Hematopoietic multipotent progenitor cell treated with erythropoietin and hydrocortisone succinate and interleukin-3 and kit ligand, for 17 days (in vitro differentiated cells): ENCODE measurements at regions not wholly inside any gene's neighbourhood (a gene's known extent, or its start where the extent isn't known, plus 50 kb on each side); places are given as distances from the start of the nearest gene placed in this dataset.

Source experiments
- DNase-seq: peaks from one replicate; pipeline ENCODE4 v3.0.0-alpha.2; 2015; ENCODE audit warnings: low spot score

DNA sequence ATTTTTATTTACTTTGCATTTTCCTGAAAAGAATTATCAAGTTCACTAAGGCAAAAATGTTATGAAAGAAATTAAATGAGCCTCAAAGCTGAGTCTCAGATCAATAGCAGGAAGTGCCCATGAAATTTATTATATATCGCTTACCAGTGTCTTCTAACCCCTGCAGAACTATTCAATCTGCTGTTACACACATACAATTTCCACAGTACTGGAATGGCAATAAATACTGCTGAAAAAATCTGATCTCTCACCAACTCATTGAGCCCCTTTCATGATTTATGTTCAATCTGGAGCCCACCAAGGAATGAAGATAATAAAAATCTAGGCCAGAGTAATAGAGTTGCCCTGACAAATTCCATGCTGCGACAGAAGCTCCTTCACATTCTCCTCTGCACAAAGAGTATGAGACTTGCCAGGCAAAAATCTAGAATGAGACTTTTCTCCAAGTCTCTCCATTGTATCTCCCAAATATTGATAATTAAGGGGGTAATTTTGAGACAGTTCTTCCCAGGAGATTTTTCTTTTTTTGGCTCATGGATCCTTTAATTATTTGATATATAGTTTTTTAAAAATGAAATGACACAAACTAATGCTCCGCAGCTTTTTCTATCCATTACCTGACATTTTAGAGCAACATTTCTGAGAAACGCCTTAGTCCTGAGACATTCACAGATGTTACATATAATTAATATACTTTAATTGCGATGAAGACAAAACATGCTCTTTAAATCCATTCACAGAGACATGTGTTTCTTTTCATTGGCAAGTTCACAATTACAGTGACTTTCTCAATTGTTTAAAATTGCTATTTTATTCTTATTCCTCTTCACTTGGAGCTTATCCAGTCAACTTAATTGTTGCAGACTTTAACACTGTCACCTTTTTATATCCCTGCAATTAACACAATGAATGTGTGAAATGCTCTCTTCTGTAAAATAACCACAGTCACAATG, 1020.4 kb downstream of the CBLN2 start:
- DNase-seq: no peak

DNA sequence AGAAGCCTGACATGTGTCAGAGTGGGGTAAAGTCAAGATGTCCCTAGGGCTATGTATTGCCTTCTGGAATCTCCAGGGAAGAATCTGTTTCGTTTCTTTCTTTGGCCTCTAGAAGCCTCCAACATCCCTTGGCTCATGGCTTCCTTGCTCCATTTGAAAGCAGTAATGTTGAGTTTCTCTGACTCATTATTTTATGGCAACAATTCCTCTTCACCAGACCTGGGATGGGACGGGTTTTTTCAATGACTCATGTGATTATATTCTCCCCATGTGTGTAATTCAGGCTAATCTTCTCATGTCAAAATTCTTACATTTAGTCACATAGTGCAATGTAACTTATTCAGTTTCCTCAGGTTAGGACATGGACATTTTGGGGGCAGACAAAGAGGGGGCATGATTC, 1038.6 kb downstream of the CBLN2 start:
- no peak for DNase-seq

GRCh38 chr18:71503222-71503621, 1040.9 kb downstream of the CBLN2 start:
- no peak for DNase-seq

DNA sequence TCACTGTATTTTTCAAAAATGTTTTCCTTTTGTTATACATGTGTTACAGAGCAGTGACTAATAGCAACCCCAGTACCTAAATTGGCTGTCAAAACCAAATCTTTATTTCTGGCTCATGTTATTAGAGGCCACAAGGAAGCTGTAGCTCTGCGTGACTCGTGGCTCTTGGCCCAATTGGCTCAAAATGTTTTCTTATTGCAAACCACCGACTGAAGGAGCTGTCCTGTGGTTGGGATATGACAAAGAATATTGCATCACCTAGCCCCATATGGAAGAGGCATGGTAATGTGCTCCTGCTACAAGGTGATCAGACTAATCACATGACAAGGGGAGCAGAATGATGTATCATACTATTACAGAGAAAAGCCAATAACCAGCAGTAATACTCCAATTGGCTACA, 1058.5 kb downstream of the CBLN2 start:
- DNase-seq: no peak

GRCh38 chr18:71471963-71472725, 1072.0 kb downstream of the CBLN2 start:
- DNase-seq: no peak

DNA sequence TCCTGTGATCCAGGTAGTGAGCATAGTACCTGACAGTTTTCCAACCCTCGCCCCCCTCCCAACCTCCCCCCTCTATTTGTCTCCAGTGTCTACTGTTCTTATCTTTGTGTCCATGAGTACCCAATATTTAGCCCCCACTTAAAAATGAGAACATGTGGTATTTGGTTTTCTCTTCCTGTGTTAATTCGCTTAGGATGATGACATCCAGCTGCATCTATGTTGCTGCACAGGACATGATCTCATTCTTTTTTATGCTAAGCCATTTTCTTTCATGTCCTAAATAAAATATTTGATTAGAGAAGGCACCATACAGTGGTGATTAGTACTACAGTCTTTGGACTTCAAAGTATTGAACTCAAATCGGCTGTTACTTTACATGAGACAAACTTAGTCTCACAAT, 1087.9 kb downstream of the CBLN2 start:
- no peak for DNase-seq

GRCh38 chr18:71450257-71450656, 1093.9 kb downstream of the CBLN2 start:
- DNase-seq: no peak

DNA sequence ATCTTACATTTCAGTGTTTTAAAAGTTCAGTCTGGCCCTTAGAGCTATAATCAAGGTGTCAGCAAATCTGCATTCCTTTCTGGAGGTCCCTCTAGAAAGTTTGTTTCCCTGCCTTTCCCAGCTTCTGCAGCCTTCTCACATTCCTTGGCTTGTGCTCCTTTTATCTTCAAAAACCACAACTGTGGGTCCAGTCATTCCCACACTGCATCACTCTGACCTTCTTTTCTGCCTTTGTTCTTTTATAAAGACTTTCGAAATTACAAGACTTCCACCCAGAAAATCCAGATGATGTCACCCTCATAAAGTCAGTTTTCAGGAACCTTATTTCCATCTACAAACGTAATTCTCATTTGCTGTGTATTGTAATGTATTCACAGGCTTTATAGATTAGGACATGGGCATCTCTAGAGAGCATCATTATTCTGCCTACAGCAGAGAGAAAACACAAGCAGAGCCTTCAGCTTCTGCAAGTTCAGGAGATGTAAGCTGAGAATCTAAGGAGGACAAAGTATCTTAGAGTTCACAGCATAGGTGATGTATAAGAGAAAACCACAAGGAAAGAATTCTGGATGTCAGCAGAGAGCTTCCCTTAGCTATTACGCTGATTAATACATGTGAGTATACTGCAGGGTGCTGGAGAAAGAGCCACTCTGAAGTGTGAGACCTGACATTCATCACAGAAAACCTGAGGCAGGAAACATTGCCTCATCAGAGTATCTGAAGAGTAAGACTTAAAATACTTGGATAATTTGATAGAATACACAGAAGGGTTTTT, 1100.2 kb downstream of the CBLN2 start:
- DNase-seq: no peak

- no peak for DNase-seq
Observed at GRCh38 chr18:71442731-71443141, 1101.4 kb downstream of the CBLN2 start.

- DNase-seq: no peak
Observed at GRCh38 chr18:71441156-71441555, 1103.0 kb downstream of the CBLN2 start.

DNA sequence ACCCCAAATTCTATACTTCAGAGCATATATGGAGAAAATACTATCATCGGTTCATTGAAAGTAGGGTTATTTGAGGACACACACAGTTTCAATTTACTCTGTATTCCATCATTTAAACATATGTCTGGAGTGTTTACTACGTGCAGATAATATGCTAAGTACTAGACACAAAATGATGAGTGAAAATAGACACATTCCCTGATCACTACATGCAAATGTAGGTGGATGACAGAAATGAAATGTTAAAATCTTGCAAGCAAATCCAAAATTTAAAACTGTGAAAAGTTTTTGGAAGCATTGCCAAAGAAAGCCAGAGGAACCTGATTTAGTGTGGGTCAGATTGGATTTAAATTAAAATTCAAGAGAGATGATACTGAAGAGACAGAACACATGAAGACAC, 1106.6 kb downstream of the CBLN2 start:
- no peak for DNase-seq

DNA sequence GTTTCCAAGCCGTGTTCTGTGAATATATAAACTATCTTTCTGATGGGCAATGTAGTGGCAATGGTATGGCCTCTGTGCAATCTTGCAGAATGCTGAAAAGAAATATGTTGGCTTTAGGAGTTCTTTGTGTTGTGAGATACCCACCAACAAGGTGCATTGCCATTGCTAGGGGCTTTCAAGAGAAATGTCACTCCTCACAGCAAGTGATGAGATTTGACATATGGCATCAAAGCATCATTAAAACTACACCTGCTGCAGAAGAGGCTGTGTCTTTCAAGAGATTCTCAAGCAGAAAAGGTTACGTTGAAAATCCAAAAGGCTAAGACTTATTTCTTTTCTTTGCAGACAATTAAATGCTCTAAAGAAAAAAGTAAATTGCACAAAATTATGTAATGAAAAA, 1110.8 kb downstream of the CBLN2 start:
- no peak for DNase-seq

- no peak for DNase-seq
Observed at GRCh38 chr18:71431689-71432088, 1112.5 kb downstream of the CBLN2 start.

DNA sequence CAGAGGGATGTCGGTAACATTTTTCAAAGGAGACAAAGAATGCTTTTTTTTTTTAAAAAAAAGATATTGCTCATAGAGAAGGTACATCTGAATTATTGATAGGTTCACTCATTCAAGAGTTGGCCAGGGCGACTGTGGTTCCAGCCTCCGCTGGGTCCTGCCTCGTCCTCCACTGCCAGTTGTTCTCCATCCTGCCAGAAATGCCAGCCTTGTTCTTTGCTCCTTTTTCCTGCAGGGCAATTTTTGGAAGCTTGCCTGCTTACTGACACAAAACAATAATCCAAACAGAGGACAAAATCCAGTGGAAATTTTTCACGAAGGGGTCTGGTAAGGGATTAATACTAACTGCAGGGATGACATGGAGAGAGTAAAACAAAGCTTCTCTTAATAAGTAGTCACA, 1113.0 kb downstream of the CBLN2 start:
- DNase-seq: no peak

DNA sequence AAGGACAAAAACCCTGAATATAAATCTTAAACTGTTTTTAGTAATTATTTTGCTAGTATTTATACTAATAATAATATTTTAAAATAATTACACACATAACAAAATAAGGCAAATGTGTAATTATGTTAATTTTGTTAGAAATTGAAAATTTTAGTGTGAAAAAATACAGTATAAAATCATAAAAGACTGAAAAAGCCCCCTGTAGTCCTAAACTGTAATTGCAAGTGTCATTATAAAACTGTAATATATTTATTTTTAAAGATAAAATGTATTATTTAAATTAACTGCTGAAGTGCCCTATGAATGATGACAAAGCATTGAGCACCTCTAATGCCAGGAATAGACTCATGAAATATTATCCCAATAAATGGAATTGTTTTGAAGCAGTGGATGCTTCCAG, 1117.7 kb downstream of the CBLN2 start:
- DNase-seq: no peak

- no peak for DNase-seq
Observed at GRCh38 chr18:71405169-71405809, 1116.4 kb downstream of the SOCS6 start.

DNA sequence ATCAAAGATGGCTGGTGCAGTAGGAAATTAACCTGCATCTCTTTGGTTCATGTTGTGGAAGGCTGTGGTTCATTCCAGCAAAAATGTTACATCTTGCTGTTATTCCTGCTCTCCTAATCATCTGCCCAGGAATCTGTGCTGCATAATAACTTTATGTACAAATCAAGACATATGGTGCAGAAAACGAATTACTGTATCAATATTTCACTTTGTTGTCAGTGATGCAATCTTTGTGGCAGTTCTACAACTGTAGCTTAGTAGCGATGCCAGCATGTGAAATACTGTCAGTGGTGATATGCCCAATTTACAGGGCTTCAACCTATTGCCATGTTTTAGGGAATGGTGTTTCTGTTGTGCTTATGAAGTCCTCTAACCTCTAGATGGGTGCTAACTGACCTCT, 1114.7 kb downstream of the SOCS6 start:
- no peak for DNase-seq

DNA sequence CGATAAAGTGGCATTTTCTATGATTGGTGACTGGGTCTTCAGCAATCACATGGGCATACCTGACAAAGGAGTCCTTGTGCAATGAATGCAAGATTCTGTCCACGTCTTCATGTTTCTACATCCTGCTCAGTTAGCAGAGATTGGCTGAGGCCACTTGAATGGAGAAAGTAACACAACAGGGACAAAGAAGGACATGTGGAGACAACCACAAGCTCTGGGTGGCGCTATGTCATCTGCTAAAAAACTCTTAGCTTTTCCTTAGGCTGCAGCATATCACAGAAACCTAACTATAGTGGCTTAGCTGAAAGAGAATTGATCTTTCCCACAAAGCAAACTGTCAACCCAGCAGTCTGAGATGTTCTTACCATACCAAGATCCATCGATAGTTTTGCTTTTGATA, 1109.7 kb downstream of the SOCS6 start:
- DNase-seq: no peak

GRCh38 chr18:71388148-71388547, 1099.3 kb downstream of the SOCS6 start:
- DNase-seq: no peak

GRCh38 chr18:71374294-71375000, 1085.6 kb downstream of the SOCS6 start:
- no peak for DNase-seq

- DNase-seq: no peak
Observed at GRCh38 chr18:71371951-71372605, 1083.2 kb downstream of the SOCS6 start.
